HG03108 (cell line): ENCODE measurements at regions not wholly inside any gene's neighbourhood (a gene's known extent, or its start where the extent isn't known, plus 50 kb on each side); places are given as distances from the start of the nearest gene placed in this dataset.
"Not testable (repeated sequence)": the region's sequence is repeated elsewhere in the genome, so short reads cannot be mapped to it uniquely, and the experiment has no call there.

Source experiments
- ATAC-seq: cut with Tn5 transposase; IDR thresholded peaks from one replicate; pipeline ENCODE4 v1.9.1; 2021; ENCODE audit warnings: moderate library complexity; ENCODE audit not compliant: unreplicated experiment

- ATAC-seq: no peak
Measured at GRCh38 chr12:61138415-61138759, 1121.8 kb upstream of the USP15 start.

DNA sequence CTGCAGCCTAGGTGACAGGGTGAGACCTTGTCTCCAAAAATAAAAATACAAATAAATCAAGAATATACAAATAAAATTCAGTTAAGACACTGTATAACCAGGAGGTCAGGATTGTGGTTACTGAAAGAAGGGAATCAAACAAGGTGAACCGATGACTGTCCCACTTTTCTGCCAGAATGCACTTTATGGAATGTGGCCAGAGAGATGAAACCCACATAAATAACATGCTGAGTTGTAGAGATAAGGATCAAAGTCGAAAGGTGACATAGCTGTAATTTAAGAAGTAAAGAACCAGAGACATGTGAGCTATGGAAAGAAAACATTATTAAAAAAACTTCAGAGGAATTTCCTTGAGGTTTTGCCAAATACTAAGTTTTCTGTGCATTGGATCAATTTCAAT, 1098.2 kb upstream of the USP15 start:
- no peak for ATAC-seq

GRCh38 chr12:61188801-61189595, 1071.2 kb upstream of the USP15 start:
- ATAC-seq: no peak

- no peak for ATAC-seq
Measured at GRCh38 chr12:61213646-61214045, 1046.6 kb upstream of the USP15 start.

DNA sequence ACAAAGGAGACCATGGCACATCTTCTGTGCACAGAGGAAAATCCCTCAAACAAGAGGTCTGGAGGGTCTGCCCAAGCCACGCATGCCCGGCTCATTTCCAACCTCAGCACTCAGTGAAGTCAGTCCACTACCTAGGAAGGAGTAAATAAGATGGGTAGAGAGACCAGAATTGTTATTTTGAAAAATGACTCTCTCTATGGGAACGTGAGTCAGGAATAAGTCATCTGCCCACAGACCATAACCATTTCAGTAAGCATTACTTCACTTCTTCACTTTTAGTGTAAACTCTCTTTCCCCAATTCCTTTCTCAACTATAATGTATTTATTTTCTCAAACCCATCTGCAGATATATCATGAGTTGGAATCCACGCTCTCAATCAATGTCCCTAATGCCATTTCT, 1039.9 kb upstream of the USP15 start:
- ATAC-seq: no peak

DNA sequence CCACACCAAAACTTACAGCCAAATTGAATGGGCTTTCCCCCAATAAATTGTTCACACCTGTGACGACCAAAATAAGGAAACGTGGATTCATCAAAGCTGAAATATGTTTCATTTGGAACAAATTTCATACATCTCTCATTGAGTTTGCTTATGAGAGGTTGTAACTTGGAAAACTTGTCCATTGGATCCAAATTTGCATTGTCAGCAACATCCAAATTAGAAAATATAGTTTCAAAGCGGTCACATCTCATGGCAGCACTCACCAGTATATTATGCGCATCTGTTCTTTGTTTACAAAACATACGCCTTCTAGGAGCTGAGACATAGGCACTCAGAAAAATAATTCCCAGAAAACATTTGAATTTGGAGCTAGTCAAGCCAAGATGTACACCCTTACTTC, 1028.2 kb upstream of the USP15 start:
- ATAC-seq: no peak

DNA sequence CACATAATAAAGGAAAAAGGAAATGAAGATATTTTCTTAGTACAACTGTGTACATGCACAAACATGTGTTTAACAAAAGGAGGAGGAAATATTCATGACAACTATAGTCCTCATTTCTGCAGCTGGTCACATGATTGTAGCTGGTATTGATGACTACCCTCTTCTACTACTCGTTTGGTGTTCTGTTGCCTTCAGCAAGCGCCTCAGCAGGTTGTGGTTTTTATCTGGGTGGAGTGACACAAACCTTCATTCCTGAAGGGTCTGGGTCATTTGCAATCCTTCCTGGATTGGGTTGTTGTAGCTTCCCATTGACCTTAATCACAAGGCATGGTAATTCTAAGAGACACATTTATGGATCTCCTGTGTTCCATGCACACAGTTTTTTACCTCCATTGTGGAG, 1009.9 kb upstream of the USP15 start:
- no peak for ATAC-seq

DNA sequence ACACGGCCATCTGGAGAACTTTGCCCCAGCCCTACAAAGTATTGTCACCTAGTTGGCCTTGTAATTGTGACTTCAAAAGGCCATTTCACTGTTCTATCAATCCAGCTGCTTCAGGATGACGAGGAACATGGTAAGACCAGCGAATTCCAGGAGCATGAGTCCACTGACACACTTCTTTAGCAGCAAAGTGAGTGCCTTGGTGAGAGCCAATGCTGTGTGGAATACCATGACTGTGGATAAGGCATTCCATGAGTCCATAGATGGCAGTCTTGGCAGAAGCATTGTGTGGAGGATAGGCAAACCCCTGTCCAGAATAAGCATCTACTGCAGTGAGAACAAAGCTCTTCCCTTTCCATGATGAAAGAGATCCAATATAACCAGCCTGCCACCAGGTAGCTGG, 1009.1 kb upstream of the USP15 start:
- no peak for ATAC-seq

GRCh38 chr12:61254225-61254624, 1006.0 kb upstream of the USP15 start:
- no peak for ATAC-seq

DNA sequence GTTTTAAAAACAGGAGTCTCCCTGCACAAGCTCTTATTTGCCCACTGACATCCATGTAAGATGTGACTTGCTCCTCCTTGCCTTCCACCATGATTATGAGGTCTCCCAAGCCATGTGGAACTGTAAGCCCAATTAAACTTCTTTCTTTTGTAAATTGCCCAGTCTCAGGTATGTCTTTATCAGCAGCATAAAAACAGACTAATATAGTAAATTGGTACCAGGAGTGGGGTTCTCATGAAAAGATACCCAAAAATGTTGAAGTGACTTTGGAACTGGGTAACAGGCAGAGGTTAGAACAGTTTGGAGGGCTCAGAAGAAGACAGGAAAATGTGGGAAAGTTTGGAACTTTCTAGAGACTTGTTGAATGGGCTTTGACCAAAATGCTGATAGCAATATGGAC, 995.9 kb upstream of the USP15 start:
- ATAC-seq: not testable (repeated sequence)

DNA sequence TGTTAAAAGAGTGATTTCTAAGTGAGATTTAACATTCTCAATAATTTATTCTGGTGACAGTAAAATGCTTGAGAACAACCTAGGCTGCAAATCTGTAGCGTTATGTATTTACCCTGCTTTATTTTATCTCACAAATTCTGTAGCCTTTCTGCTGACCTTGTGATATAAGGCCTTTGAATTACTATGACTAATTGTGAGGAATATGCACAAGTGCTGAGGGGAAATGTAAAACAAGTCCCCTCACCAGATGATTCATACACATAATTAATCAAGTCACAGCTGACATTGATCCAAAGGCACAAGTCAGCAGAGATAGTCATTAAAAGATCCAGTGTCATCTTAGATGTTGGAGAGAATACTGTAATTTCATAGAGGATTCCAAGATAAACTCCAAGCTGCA, 992.7 kb upstream of the USP15 start:
- no peak for ATAC-seq

DNA sequence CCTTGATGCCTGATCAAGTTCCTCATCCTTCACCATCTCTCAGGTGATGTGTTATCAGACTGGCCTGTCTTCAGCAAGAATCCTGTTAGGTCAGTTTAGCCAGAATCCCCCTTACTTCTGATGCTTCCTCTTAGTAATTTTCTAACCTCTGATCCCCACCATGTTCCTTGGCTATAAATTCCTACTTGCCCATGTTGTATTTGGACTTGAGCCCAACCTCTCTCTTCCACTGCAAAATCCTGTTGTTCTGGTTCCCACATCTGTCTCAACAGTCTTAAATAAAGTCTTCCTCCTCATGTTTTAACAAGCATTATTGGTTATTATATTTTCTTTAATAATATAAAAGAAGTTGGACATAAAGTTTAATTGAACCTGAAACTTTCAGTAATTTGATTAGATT, 987.8 kb upstream of the USP15 start:
- no peak for ATAC-seq

DNA sequence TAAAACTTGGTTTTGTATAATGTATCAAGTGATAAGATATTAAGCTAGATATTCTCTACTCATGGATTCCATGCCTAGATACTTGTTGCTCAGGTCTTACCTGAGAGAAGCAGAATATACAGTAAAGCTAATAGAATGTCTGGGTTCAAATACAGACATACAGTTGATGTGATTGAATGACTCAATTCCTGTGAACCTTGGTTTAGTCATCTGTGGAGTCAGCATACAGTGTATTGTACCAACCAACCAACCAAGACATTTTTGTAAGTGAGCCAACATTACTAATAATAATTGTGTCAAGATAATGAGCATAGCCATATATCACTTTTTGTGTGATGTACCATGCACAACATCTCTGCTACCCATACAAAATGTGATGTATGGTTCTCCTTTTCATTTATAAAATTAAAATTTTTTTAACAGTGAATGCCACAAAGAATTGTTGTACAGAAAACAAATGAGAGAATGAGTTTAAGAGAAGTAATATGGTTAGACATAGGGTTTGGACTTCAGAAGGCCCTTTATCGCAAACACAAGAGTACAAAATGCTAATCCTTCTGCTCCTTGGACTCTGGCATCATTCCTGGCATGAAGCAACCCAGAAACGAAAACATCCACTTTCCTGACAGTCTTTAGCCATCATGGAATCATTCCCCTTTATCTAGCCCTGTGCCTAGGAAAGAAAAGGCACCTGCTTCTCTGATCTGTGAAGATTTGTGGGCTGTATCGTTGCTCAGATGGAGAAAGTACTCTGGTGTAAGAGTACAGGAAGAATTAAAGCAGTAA, 977.2 kb upstream of the USP15 start:
- ATAC-seq: no peak

DNA sequence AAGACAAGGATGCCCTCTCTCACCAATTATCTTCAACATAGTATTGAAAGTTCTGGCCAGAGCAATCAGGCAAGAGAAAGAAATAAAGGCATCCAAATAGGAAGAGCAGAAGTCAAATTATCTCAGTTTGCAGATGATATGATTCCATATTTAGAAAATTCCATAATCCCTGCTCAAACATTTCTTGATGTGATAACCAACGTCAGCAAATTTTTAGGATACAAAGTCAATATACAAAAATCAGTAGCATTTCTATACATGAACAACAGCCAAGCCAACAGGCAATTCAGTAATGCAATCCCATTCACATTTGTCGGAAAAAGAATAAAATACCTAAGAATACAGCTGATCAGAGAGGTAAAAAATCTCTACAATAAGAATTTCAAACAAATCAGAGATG, 969.7 kb upstream of the USP15 start:
- no peak for ATAC-seq

DNA sequence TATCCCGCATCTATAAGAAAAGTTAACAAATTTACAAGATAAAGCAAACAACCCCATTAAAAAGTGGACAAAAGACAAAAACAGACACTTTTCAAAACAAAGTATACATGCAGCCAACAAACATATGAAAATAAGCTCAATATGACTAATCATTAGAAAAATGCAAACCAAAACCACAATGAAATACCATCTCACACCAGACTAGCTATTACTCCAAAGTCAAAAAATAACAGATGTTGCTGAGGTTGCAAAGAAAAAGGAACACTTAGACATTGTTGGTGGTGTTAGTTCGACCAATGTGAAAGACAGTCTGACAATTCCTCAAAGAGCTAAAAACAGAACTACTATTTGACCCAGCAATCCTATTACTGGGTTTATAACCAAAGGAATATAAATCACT, 968.6 kb upstream of the USP15 start:
- ATAC-seq: no peak

GRCh38 chr12:61294011-61294410, 966.2 kb upstream of the USP15 start:
- ATAC-seq: not testable (repeated sequence)

GRCh38 chr12:61301817-61302216, 958.4 kb upstream of the USP15 start:
- no peak for ATAC-seq

- ATAC-seq: no peak
Measured at GRCh38 chr12:61302282-61302681, 957.9 kb upstream of the USP15 start.

GRCh38 chr12:61308220-61308619, 952.0 kb upstream of the USP15 start:
- no peak for ATAC-seq

DNA sequence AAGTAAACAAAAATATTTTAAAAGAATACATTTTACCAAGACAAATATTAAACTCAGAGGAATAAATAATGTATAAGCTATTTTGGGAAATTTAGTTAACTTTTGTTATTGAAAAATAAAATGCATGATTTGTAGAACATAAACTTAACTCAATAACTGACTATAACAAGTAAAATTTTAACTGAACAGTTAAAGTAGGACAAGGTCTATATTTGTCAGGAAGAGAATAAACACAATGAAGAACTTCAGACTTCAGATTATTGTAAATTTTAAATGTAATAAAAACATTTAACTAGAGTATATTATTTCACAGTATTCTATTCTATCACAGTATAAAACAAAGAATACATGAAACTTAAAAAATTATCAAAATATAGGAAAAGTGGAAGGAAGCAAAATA, 948.8 kb upstream of the USP15 start:
- ATAC-seq: no peak

DNA sequence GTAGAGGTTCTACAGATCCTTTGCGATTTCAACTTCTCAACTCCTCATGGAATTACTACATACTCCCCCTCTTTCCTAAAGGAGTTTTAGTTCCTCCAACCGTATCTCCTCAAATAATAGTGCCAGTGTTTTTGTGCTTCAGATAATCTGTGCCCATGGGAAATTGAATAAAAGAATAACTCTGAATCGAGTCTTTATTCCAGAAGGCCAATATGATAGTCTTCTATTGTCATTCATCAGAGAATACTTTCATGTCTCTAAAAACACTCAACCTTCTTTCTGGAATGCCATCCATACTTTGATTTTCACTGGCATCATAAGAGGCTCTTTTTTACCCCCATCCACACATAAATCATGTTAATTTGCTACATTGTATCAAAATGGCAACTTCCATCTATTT, 911.3 kb upstream of the USP15 start:
- ATAC-seq: no peak

DNA sequence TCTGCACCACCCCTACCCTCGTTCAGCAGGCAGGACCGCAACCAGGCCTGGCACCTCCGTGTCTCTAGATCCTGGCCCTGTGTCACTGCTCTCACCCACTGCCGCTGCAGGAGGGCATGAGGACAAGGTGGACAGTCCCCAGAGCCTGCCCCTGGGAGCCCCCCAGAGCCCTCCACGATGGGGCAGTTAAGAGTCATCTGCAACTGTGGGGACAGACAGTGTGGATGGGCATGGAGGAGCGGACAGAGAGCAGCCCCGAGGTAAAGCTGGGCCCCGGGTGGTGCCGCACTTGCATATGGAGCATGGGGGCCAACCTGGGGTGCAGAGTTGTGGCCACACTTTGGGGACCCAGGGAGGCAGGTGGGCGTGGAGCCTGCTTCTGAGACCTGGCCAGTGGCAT, 905.1 kb upstream of the USP15 start:
- no peak for ATAC-seq

DNA sequence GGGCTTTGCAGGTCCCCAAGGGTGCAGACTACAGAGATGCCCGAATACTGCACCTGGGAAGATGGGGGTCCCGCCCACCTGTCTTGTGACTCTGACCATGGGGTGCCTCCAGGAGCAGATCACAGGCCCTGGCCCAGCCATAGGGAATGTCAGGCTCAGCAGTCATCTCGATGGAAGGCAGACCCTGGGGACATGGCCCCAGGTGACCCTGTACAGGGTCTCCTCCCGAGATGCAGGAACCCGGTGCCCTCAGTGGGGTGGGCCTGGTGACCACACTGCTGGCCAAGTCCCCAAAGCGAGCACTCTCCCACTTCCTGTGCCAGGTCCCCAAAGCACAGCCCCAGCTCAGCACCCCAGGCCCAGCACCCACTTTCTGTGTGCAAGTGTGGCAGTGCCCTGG, 903.7 kb upstream of the USP15 start:
- no peak for ATAC-seq
